Right hindlimb (tissue), 1 donor: ENCODE measurements at regions not wholly inside any gene's neighbourhood (a gene's known extent, or its start where the extent isn't known, plus 50 kb on each side); places are given as distances from the start of the nearest gene placed in this dataset.
"Not testable (repeated sequence)": the region's sequence is repeated elsewhere in the genome, so short reads cannot be mapped to it uniquely, and the experiment has no call there.

Source experiments
- DNase-seq: peaks from one replicate; pipeline ENCODE4 v3.0.0-alpha.2; 2018

DNA sequence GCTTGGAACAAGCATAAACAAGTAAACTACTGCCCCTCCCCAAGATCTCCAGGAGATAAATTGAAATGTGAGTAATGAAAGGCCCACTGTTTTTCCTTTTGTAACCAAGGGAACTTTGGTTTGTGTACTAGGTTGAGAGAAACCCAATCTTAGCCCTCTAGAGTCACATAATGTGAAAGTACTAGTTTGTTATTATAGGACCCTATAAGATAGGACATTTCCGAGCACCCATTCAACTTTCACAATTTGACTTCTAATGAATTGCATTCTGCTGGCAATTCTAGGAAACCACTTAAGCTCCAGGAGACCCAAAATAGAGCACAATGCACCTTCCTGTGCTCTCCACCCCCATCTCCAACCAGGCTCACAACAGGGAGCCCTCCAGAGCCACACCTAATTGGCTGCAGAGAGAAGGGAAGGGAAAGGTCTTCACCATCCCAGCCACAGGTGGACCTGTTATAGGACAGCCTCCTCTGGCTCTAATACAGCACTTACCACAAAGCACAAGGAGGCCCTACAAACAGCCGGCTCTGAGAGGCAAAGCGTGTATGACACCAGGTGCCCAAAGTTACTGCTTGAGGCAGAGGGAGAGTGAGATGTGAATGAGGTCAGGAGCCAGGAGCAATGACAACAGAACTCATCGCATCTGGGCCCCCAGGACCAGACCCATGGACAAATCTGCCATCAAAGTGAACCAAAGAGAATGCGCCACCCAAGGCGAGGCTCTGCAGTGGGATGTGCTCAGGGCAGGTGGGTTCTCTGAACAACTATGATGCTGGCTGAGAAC lies 163.3 kb upstream of the NTF3 start:
- no peak for DNase-seq

DNA sequence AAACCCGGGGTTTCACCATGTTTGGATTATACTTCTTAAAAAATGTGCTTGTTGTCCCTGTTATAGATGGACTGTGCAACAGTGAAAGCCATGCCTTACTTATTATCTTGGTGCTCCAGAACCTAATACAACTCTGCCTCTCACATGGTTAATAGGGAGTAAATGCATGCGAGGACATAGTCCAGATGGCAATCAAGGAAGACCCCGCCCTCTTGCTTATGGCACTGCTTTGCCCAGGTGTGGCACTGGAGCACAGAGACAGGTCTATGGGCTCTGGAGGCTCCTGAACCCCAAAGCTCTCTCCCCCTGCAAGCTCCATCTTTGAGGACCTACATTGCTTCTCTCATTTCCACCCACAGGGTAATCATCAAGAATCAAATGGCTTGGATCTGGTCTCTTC lies 162.1 kb upstream of the NTF3 start:
- DNase-seq = no peak

DNA sequence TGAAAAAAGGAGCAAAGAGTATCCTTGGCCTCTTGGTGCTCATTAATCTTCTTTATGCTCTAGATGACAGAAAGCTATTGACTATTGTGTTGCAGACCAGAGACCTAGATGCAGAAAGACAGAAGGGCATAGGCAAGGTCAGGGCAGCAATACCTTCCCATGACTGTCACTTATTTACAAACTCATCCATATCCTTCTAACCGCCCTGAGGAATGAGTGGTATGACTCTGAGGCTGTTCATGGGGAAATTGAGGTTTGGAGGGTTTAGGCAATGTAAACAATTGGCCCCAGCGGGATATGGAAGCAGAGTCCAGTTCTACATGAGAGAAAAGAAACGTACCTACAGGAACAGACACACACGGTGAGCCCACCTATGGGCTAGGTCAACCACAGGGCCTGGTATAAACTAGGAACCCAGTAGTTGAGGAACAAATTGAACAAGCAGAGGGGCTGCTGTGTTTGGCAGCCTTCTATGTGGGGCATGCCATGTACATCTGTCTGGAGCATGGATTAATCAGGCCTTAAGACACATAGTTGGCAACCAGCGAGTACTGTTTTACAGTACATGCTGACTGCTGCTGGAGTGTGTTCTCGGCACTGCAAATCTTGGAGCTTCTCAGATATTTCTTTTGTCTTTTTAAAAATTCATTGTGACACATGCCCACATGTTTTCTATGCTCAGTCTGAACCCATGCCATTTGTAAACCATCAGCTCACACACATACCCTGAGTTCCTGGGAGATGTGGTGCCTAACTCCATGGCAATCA lies 159.7 kb upstream of the NTF3 start:
- DNase-seq = peak; percentile 22

DNA sequence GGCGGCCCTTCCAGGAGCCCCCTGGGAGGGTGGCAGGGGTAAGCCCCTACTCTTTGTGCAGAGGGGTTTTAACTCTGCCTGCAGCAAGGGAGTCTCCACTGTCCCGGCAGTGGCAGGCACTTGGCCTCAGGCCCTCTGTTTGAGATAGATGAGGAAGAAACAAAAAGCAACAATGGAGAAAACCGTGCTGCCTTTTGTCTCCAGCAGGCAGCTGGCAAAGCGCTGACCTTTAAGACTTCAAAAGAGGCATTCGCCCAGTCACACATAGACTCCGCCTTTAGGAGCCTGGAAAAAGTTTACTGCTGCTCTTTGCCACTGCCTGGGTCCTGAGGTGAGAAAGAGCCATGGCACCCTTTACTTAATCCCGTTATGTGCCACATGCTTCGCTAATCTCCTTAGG lies 158.2 kb upstream of the NTF3 start:
- DNase-seq = no peak

DNA sequence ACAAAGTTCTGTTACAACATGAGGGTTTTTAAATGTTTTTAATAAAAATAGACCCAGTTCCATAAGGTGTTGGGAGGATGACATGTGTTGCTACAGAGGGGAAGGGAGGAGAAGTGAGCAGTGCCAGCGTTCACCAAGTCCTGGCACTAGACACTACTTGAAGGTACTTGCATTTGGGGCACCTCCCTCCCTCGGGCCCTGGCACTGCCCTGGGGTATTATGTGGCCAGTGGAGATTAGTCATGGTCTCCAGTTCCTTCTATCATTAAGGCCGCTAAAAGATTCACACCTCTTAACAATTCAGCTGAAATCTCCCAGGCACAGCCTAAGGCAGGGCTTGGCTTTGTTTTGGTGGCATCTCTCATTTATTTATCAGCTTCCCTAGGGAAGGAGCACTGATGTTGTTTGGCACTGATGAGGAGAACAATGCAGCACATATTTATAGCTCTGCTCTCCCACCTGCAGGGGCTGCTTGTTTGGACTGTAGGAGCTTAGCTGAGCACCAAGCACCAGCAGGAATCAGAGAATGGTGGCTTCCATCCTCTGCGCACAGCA lies 155.5 kb upstream of the NTF3 start:
- no peak for DNase-seq

DNA sequence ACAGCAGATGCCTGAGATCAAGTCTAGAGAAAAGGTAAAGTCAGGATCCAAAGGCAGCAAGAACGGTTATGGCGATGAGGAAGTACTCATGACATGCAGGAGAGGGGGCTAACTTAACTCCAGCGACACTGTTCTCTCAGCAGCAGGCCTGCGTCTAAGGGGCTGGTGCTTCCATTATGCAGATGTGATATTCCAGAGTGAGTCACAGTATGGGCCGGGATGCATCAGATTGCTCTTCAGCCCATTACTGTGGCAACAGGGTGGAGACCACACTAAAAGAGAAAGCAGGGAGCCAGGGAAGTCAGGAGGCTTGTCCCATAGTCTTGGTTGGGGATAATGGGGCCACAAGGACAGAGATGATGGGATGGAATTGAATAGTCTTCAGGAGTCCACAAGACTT lies 151.8 kb upstream of the NTF3 start:
- no peak for DNase-seq

DNA sequence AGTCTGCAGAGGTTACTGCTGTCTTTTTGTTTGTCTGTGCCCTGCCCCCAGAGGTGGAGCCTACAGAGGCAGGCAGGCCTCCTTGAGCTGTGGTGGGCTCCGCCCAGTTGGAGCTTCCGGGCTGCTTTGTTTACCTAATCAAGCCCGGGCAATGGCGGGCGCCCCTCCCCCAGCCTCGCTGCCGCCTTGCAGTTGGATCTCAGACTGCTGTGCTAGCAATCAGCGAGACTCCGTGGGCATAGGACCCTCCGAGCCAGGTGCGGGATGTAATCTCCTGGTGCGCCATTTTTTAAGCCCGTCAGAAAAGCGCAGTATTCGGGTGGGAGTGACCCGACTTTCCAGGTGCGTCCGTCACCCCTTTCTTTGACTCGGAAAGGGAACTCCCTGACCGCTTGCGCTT lies 141.5 kb upstream of the NTF3 start:
- not testable (repeated sequence) for DNase-seq

DNA sequence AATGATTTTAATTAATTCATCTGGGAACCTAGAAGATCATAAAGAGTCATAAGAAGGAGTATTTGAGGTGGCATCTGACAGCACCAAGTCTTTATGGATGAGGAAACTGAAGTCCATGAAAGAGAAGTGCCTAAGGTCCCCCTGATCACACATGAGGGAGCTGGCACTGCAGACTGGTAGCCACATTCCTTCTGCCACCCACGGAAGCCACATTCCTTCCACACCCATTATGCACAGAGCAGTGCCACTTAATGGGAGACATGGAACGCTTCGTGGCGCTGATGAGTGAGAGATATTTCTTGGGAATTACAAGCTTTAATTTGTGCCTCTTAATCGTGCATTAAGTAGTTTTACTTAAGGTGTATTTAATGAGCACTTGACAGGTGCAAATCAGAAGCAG lies 139.3 kb upstream of the NTF3 start:
- DNase-seq = no peak

DNA sequence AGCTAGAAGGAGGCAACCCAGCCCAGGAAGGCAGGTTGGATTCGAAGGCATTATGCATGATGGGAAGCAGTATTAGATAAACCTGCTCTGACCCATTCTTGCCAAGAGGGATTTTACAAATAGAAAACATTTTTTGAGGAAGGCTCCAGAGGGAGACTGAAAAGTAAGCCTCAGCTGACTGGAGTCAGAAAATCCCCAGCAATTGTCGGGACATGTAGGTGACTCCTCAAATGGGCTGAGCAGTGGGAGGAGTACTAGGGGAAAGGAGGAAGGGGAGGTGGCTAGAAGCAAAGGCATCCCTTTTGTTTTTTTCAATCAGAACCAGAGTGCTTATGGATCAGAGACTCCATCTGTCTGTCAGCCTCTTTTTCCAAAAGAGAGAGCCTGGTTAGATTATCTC lies 138.1 kb upstream of the NTF3 start:
- DNase-seq = no peak

DNA sequence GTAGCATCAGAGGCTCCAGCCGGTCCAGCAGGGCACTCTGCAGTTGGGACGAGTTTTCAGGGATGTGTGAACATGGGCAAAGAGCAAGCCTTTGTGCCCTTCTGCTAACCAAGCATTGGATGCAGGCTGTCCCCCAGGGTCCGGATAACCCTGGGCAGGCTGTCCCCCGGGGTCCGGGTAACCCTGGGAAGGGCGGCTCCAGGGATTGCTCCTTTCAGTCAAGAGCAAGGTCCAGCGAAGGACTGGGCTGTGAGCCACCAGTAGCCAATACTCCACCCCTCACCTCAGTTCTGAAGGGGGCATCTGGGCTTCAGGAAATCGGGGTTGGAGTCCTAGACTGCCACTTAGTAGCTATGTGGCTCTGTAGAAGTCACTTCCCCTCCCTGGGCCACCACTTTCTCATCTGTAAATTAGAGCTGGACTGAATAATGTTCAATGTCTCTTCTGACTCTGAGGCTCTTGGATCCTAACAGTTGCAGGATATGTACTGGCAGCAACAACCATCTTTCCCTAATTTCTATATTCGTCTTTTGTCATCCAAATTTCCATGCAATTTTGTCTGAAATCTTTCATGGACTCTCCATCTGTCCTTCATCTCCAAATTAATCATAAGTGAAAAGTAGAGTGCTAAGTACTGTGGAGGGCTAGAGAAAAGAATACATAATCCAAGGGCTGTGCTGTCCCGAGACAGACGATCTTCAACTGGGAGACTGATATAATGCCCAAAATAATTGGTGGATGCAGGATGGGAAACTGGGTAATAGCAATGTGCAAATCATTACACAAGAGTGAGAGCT lies 137.4 kb upstream of the NTF3 start:
- no peak for DNase-seq

DNA sequence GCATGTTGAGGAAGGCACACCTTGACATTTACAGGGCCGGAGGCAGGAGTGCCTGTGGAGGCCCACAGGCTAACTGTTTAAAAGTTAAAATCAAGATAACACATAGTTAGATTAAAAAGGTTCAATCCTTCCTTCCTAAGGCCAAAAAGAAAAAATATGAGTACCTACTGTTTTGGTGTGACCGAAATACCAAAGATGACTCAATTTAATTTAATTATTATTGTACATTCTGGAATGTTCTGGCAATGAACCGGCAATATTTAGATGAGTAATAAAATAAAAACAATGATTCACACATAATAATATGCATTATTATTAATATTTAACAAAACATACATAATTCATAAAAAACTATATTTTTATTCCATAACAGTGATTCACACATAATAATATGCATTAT lies 136.8 kb upstream of the NTF3 start:
- no peak for DNase-seq

DNA sequence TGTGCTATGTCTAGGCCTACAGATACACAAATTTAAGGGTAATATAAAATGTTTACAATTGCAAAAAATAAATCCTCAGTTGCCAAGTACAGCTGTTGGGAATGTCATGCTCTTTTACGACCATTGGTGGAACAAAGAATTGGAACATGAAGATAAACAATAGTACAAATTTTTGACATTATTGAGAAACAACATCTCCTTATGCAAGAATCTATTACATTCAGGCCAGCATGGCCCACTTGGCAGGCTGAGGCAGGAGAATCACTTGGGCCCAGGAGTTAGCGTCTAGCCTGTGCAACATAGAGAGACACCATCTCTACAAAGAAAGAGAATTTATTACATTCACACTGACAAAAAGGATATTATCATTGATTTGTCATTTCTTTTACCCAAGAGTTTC lies 135.9 kb upstream of the NTF3 start:
- no peak for DNase-seq

DNA sequence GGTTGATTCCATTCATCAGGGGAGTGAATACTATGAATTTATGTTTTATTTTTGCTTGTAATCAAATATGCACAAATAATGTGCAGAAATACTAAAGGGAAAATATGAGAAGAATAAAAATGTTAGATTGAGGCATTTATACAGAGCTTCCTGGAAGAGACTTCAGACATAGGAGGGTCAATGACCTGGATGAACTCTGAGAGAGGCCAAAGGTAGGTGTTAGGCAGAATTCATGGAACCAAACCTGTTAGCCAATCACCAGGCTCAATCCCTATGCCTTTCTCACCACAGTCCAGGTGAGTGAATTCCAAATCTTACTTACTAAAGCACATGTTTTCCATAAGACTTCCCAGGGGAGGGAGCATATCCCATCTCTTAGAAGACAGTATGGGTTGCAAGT lies 130.4 kb upstream of the NTF3 start:
- no peak for DNase-seq

DNA sequence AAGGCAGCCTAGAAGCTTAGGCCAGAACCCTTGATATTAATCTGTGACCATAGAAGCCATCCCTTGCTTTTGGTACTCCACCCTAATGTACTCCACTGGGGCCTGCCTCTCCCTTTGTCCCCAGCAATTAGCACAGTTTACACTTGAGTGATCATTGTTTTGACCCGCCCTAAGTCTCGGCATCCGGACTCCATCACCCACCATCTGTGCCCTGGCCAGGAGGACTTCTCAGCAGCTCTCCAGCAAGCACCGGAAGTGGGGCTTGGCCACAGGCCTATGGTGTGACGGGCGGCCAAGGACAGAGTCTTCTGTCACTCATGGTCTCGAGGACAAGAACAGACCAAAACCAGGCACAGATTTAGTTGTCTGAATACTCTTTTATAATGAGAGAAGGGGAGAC lies 126.5 kb upstream of the NTF3 start:
- DNase-seq = no peak

DNA sequence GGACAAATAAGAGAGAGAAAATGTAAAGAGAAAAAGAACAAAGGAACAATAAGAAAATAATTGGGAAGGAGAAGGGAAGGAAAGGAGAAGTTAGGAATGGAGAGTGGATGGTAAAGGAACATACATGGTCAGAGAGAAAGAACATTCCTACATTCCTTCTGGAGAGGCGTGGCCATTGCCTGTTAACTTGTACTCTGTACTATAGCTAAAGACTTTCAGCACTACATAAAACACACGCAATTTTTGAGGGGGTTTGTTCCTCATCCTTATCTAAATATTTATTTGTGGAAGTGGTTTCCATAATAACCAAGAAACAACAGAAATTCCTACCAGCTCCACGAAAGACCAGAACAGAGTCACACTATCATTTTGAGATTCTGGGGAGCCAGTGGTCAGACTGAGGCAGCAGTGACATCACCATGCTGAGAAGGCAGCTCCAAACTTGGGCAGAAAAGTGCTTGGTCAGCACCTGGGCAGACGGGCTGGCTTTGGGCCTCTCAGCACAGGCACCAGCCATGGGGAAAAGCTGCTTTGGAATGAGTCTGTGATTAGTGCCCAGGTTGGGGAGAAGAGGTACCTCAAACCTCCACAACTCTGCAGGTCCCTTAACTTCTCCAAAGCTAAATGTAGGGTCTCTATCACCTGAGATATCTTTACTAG lies 125.9 kb upstream of the NTF3 start:
- DNase-seq = no peak

DNA sequence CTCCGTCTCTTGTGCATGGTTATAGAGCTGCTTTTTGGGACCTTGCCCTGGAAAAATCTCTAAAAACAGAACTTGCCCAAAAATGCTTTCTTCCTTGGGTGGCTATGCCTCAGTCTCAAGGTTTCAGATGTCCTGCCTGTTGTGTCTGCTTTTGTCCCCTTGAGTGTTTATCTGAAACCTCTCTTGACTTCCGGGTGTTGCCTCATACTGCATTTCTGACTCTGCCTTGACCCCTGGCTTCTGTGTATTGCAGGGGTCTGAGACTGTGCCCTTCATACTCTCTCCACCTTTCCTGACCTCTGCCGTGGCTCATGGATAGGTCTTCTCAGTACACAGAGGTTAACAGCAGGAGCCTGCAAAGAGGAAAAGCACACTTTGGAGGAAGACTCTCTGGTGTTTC lies 124.8 kb upstream of the NTF3 start:
- no peak for DNase-seq

DNA sequence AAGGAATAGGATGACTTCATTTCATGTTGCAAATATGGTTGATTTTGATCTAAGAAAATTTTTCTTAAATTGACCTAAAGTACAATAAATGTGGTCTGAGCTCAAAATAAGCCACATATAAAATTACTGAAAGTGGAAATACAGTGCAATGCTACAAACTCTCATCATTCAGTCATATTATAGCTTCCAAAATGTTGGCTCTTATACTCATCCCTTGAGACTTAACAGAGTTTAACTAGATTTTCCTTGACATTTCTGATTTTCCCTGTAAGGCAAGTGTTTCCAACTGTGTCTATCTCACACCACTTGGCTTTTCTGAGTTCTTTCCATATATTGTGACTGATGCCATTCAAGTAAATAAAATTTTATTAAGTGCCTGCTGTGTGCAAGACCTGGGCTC lies 123.7 kb upstream of the NTF3 start:
- DNase-seq = no peak

DNA sequence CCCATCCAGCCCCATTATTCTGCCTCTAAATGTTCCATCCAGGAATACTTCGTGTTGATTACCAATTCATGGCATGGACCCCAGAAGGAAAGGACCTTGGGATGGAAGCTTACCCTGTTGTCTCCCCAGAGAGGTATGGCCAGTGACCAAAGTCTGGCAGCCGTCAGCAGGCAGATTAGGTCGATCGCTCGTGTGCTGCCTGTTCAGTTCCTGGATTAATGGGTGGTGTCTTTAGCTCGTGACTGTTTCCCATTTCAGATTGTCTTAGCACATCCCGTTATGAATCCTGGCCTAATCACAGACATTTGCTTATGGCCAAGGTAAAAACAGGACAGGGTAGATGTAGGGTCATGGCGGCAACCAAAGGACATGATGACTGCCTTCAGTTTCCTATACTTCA lies 122.9 kb upstream of the NTF3 start:
- no peak for DNase-seq

DNA sequence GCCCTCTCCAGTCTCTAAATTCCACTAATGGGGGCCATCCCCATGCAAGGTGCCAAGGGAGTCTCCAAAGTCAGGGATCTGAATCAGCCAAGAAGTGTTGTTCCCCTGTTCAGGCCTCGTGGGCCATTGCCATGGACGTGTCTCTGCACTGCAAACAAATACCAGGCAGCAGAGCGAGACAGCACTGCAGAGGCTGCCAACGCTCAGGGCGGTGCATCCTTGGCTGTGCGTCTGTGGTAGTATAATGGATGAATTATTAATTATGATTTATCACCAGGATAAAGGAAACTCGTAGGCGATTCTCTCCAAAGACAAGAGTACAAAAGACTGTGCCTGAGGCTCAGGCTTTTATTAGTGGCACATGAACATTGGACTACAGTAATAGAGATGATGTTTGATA lies 122.3 kb upstream of the NTF3 start:
- peak; percentile 42 for DNase-seq

DNA sequence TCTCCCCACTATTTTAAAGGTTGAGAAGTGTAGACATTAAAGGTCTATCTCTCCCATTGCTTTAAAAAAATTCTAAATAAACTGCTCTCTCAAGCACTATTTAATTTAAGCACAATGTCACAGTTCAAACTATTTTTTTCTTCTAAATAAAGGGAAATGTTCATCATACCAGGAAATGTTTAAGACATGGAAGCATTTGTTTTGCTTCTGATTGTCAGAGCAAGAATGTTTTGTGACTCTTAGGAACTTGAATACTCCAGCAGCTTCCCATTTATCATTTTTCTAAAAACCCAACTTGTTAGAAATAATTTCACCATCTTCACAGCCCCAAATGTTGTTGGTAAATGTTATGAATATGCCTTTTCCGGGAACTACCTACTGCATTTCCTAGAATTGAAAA lies 121.8 kb upstream of the NTF3 start:
- DNase-seq = no peak

DNA sequence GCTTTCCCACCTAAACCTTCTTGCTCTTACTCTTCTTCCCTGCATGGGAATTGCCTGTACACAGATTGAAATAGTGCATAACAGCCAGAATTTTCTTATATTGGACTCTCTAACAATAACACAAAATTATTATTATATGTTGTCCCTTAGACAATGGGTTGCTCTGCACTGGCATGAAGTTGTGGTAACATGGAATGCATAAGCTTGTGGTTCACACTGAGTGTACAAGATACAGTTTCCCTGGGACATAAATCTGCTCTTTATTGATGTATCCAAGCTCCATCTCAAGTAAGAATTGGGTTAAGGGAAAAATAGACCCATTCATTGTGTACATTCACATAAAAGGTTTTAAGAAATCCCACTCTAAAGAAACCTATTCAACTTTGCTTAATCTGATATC lies 114.4 kb upstream of the NTF3 start:
- no peak for DNase-seq

DNA sequence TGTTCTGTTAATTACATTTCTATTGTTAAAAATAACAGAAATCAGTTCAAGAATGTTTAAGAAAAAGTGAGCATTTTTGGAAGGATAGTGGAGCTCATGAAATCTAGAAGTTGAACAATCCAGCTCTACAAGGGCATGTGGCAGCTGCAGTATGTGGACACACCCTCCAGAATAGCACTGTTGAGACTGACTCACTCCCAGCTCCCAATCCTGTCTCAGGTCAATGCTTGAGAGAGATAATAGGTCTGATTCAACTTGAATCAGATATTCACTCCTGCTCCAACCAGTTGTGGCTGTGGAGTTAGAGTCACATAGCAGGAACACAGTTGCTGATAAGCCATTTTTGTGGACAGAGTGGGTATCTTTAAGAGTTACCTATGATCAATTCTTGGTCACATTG lies 113.0 kb upstream of the NTF3 start:
- DNase-seq = no peak
